Neural cell (in vitro differentiated cells): ENCODE measurements at regions not wholly inside any gene's neighbourhood (a gene's known extent, or its start where the extent isn't known, plus 50 kb on each side); places are given as distances from the start of the nearest gene placed in this dataset.

ENCODE experiments used
- H2AFZ ChIP-seq: fragments of 200-600, 300-800 bp; sonication (generic), shearing (Covaris generic); 2 replicates; pipeline ENCODE4 v1.6.0; 2014; ENCODE audit warnings: low read depth, mild to moderate bottlenecking, antibody characterized with exemption, low read length, moderate library complexity
- H3F3A ChIP-seq: fragments of 200-600 bp; shearing (Covaris generic); 2 replicates; pipeline ENCODE4 v1.6.1; 2016; ENCODE audit warnings: mild to moderate bottlenecking, moderate library complexity, mixed read lengths, antibody characterized with exemption, low read length; ENCODE audit not compliant: insufficient read depth, poor library complexity, severe bottlenecking
- H3K27ac ChIP-seq: fragments of 200-600, 300-800 bp; sonication (generic), shearing (Covaris generic); 2 replicates; pipeline ENCODE4 v1.5.1; 2014; ENCODE audit warnings: mild to moderate bottlenecking, low read length, moderate library complexity
- H3K27me3 ChIP-seq: fragments of 300-800, 200-600 bp; sonication (generic), shearing (Covaris generic); 2 replicates; pipeline ENCODE4 v1.6.0; 2014; ENCODE audit warnings: mild to moderate bottlenecking, low read depth, low read length, moderate library complexity; ENCODE audit not compliant: insufficient read depth
- H3K36me3 ChIP-seq: fragments of 300-800, 200-600 bp; sonication (generic), shearing (Covaris generic); 2 replicates; pipeline ENCODE4 v1.5.1; 2014; ENCODE audit warnings: mild to moderate bottlenecking, antibody characterized with exemption, low read length, moderate library complexity; ENCODE audit not compliant: insufficient read depth
- H3K4me2 ChIP-seq: fragments of 300-800, 200-600 bp; sonication (generic), shearing (Covaris generic); 2 replicates; pipeline ENCODE4 v1.6.0; 2014; ENCODE audit warnings: mild to moderate bottlenecking, low read length
- H3K4me3 ChIP-seq: fragments of 300-800, 200-600 bp; sonication (generic), shearing (Covaris generic); 2 replicates; pipeline ENCODE4 v1.5.1; 2014; ENCODE audit warnings: mild to moderate bottlenecking, low read length, moderate library complexity
- H3K79me2 ChIP-seq: fragments of 200-600 bp; shearing (Covaris generic); replicated peaks from 2 replicates; pipeline ENCODE4 v1.6.0; 2014; ENCODE audit warnings: mild to moderate bottlenecking, low read length, moderate library complexity; ENCODE audit not compliant: insufficient read depth
- H3K9ac ChIP-seq: fragments of 300-800, 200-600 bp; sonication (generic), shearing (Covaris generic); 2 replicates; pipeline ENCODE4 v1.6.1; 2016; ENCODE audit warnings: mild to moderate bottlenecking, low read length, mixed read lengths
- H3K9me2 ChIP-seq: fragments of 200-600 bp; shearing (Covaris generic); 2 replicates; pipeline ENCODE4 v1.6.1; 2016; ENCODE audit warnings: mild to moderate bottlenecking, low read length, mixed read lengths; ENCODE audit not compliant: insufficient read depth
- H3K9me3 ChIP-seq: fragments of 200-600, 300-800 bp; sonication (generic), shearing (Covaris generic); 2 replicates; pipeline ENCODE4 v1.6.1; 2016; ENCODE audit warnings: mild to moderate bottlenecking, mixed run types, low read length, moderate library complexity, mixed read lengths
- H4K20me1 ChIP-seq: fragments of 200-600 bp; shearing (Covaris generic); 2 replicates; pipeline ENCODE4 v1.6.1; 2016; ENCODE audit warnings: mild to moderate bottlenecking, mixed run types; ENCODE audit not compliant: insufficient read depth
- CTCF ChIP-seq: fragments of 450-650 bp; IDR thresholded peaks from 2 replicates; pipeline ENCODE4 v1.5.1; 2014; ENCODE audit warnings: antibody characterized with exemption, mild to moderate bottlenecking, moderate library complexity; ENCODE audit not compliant: poor library complexity, severe bottlenecking
- EP300 ChIP-seq: fragments of 450-650 bp; conservative IDR thresholded peaks from 2 replicates; pipeline ENCODE4 v1.6.1; 2014; ENCODE audit warnings: antibody characterized with exemption, mild to moderate bottlenecking, moderate library complexity; ENCODE audit not compliant: poor library complexity, severe bottlenecking
- EZH2 ChIP-seq: fragments of 200-600, 300-800 bp; shearing (Covaris generic), sonication (generic); IDR thresholded peaks from 2 replicates; pipeline ENCODE4 v1.6.1; 2014; ENCODE audit warnings: antibody characterized with exemption, low read length, borderline replicate concordance, mild to moderate bottlenecking; ENCODE audit not compliant: insufficient read depth, poor library complexity, severe bottlenecking
- MXI1 ChIP-seq: fragments of 450-650 bp; conservative IDR thresholded peaks from 2 replicates; pipeline ENCODE4 v1.6.1; 2014; ENCODE audit warnings: antibody characterized with exemption, mild to moderate bottlenecking; ENCODE audit not compliant: poor library complexity, severe bottlenecking
- POLR2AphosphoS5 ChIP-seq: IDR thresholded peaks from 2 replicates; pipeline ENCODE4 v1.6.1; 2012
- RAD21 ChIP-seq: fragments of 450-650 bp; conservative IDR thresholded peaks from 2 replicates; pipeline ENCODE4 v1.6.1; 2014; ENCODE audit warnings: antibody characterized with exemption, mild to moderate bottlenecking, moderate library complexity
- SMC3 ChIP-seq: fragments of 450-650 bp; conservative IDR thresholded peaks from 2 replicates; pipeline ENCODE4 v1.6.1; 2014; ENCODE audit warnings: antibody characterized with exemption, mild to moderate bottlenecking, moderate library complexity; ENCODE audit not compliant: poor library complexity
- TAF1 ChIP-seq: IDR thresholded peaks from 2 replicates; pipeline ENCODE4 v1.6.1; 2012; ENCODE audit warnings: low read depth
- TF ChIP-seq, protein P1 (sequence below): IDR thresholded peaks from 2 replicates; pipeline ENCODE4 v1.6.1; 2012; ENCODE audit warnings: borderline replicate concordance

GRCh38 chr4:181643466-181643865 is 599.7 kb upstream of the TENM3 start:
- no peaks in the 10 kb centered on the region for H3F3A ChIP-seq
- no peak overlapping the region for H2AFZ ChIP-seq
- H3K27me3 ChIP-seq, result no peaks in the 10 kb centered on the region
- H4K20me1 ChIP-seq, result no peaks in the 10 kb centered on the region
- H3K4me2 ChIP-seq, result no peak overlapping the region
- H3K9me3 ChIP-seq, result no peaks in the 10 kb centered on the region
- H3K27ac ChIP-seq, result no peak overlapping the region
- H3K4me3 ChIP-seq, result no peak overlapping the region
- H3K9me2 ChIP-seq, result no peaks in the 10 kb centered on the region
- no peak overlapping the region for H3K9ac ChIP-seq
- H3K36me3 ChIP-seq, result no peaks in the 10 kb centered on the region
- H3K79me2 ChIP-seq, result no peaks in the 10 kb centered on the region
- no peak for TF ChIP-seq CTCF
- no peak for TF ChIP-seq TAF1
- TF ChIP-seq SMC3, result no peak
- TF ChIP-seq EP300, result no peak
- TF ChIP-seq POLR2AphosphoS5, result no peak
- no peak for TF ChIP-seq MXI1
- TF ChIP-seq, protein P1, sequence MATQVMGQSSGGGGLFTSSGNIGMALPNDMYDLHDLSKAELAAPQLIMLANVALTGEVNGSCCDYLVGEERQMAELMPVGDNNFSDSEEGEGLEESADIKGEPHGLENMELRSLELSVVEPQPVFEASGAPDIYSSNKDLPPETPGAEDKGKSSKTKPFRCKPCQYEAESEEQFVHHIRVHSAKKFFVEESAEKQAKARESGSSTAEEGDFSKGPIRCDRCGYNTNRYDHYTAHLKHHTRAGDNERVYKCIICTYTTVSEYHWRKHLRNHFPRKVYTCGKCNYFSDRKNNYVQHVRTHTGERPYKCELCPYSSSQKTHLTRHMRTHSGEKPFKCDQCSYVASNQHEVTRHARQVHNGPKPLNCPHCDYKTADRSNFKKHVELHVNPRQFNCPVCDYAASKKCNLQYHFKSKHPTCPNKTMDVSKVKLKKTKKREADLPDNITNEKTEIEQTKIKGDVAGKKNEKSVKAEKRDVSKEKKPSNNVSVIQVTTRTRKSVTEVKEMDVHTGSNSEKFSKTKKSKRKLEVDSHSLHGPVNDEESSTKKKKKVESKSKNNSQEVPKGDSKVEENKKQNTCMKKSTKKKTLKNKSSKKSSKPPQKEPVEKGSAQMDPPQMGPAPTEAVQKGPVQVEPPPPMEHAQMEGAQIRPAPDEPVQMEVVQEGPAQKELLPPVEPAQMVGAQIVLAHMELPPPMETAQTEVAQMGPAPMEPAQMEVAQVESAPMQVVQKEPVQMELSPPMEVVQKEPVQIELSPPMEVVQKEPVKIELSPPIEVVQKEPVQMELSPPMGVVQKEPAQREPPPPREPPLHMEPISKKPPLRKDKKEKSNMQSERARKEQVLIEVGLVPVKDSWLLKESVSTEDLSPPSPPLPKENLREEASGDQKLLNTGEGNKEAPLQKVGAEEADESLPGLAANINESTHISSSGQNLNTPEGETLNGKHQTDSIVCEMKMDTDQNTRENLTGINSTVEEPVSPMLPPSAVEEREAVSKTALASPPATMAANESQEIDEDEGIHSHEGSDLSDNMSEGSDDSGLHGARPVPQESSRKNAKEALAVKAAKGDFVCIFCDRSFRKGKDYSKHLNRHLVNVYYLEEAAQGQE, result no peak
- no peak for TF ChIP-seq EZH2
- TF ChIP-seq RAD21, result no peak

GRCh38 chr4:181645489-181645888 is 597.7 kb upstream of the TENM3 start:
- no peak overlapping the region for H2AFZ ChIP-seq
- H3K9me3 ChIP-seq, result no peaks in the 10 kb centered on the region
- no peak for TF ChIP-seq MXI1
- TF ChIP-seq, protein P1, result no peak
- no peak for TF ChIP-seq EZH2
- TF ChIP-seq CTCF, result no peak
- TF ChIP-seq TAF1, result no peak
- TF ChIP-seq SMC3, result no peak
- TF ChIP-seq POLR2AphosphoS5, result no peak
- TF ChIP-seq RAD21, result no peak
- TF ChIP-seq EP300, result no peak
- H3K79me2 ChIP-seq, result no peaks in the 10 kb centered on the region
- no peaks in the 10 kb centered on the region for H3K36me3 ChIP-seq
- no peak overlapping the region for H3K4me2 ChIP-seq
- no peak overlapping the region for H3K4me3 ChIP-seq
- H3K27me3 ChIP-seq, result no peaks in the 10 kb centered on the region
- H3K9me2 ChIP-seq, result no peaks in the 10 kb centered on the region
- H4K20me1 ChIP-seq, result no peaks in the 10 kb centered on the region
- no peaks in the 10 kb centered on the region for H3F3A ChIP-seq
- H3K9ac ChIP-seq, result no peak overlapping the region
- H3K27ac ChIP-seq, result no peak overlapping the region
